HG03354 (cell line): ENCODE measurements at regions not wholly inside any gene's neighbourhood (a gene's known extent, or its start where the extent isn't known, plus 50 kb on each side); places are given as distances from the start of the nearest gene placed in this dataset.
A peak's percentile ranks its signal among the peaks of the same experiment; 100 is the strongest.
"Not testable (repeated sequence)": the region's sequence is repeated elsewhere in the genome, so short reads cannot be mapped to it uniquely, and the experiment has no call there.

Experiments used
- ATAC-seq: cut with Tn5 transposase; IDR thresholded peaks from one replicate; pipeline ENCODE4 v1.9.1; 2021; ENCODE audit warnings: mild to moderate bottlenecking; ENCODE audit not compliant: unreplicated experiment, poor library complexity, severe bottlenecking

DNA sequence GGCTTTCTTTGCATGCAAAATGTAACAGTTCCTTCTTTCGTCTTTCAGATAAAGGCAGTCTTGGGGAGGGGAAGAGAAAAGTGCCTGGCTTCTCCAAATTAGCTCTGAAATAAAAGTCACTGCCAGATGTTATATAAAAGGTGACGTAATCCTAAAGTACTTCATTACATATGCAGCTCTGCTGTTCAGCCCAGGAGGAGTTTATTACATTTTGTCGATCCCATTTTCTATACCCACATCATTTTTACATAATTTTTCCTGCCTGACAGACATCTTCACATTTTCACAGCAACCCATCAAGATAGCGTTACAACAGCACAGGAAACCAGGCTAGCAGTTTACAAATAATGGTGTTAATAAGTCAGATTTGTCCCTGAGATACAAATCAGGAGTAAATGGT is 86.7 kb upstream of the SLC30A5 start:
- no peak for ATAC-seq

- peak; percentile 90 for ATAC-seq
Observed at GRCh38 chr5:69007726-69008368, 86.0 kb upstream of the SLC30A5 start.

GRCh38 chr5:69010476-69010875 is 83.3 kb upstream of the SLC30A5 start:
- no peak for ATAC-seq

- no peak for ATAC-seq
Observed at GRCh38 chr5:69011910-69012309, 81.9 kb upstream of the SLC30A5 start.

- no peak for ATAC-seq
Observed at GRCh38 chr5:69013481-69013880, 80.3 kb upstream of the SLC30A5 start.

DNA sequence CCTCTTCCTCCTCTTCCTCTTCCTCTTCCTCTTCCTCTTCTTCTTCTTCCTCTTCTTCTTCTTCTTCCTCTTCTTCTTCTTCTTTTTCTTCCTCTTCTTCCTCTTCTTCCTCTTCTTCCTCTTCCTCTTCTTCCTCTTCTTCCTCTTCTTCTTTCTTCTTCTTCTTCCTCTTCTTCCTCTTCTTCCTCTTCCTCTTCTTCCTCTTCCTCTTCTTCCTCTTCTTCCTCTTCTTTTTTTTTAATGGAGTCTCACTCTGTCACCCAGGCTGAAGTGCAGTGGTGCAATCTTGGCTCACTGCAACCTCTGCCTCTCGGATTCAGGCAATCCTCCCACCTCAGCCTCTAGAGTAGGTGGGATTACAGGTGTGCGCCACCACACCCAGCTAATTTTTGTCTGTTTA is 79.8 kb upstream of the SLC30A5 start:
- not testable (repeated sequence) for ATAC-seq

DNA sequence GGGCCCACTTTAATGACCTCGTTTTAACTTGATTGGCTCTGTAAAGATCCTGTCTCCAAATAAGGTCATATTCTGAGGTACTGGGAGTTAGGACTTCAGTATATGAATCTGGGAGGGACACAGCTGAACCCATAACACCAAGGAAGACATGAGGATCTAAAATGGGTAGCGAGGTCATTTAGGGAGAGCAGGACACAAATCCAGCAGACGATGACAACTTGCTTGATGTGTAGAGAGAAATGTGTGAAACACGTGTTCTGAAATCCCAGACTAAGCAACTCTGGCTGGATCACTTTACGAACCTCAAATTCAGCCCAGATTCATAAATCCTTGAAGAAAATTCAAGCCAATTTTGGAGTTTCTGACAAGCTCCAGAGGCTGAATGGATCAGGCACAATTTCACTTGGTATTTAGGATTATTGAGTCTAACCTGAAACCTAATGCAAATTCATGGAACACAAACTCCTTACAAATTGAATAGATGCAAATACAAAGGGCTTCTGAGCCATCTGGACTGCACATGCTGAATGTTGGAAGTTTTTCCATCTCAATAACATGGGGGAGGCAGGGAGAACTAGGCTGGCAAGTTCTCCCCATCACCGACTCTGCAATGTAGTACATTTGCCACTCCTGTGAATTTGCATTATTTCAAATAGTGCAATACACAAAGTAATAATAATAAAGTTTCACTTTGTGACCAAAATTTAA is 74.0 kb upstream of the SLC30A5 start:
- no peak for ATAC-seq

- no peak for ATAC-seq
Observed at GRCh38 chr5:69024241-69024651, 69.6 kb upstream of the SLC30A5 start.

DNA sequence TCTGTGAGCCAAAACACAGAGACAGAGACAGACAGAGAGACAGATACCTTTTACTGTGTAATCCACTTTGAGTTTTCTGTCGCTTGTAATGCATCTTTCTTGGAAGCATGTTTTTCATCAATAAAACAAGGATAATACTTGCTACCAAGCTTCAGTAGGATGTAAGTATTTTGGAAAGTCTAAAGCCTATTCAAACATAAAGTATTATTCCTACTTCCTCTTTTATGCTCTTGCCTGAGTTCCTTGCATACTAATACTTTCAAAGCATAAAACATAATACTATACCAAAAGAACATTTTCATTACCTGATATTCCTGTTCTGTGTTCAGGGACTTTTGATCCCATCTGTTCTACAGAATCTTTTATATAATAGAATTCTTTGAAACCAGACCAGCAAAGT is 64.5 kb upstream of the SLC30A5 start:
- ATAC-seq: no peak

GRCh38 chr5:69030358-69031062 is 63.3 kb upstream of the SLC30A5 start:
- no peak for ATAC-seq

DNA sequence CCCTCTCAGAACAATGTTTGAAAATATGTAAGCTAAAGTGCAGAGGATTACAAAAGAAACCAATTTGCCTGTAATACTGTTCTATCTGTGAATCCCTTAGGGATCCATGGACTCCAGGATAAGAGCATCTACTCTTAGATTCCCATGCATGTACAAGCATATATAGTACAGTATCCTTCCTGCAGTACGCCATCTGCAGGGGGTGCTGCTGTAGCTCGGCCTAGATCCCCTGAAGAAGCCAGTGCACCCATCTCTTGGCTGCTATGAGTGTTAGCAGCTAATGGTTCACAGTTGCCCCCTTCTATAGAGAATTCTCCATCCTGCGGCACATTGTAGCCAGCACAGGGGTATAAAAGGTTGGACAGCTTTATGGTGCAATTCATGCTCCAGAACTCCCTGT is 61.8 kb upstream of the SLC30A5 start:
- no peak for ATAC-seq

DNA sequence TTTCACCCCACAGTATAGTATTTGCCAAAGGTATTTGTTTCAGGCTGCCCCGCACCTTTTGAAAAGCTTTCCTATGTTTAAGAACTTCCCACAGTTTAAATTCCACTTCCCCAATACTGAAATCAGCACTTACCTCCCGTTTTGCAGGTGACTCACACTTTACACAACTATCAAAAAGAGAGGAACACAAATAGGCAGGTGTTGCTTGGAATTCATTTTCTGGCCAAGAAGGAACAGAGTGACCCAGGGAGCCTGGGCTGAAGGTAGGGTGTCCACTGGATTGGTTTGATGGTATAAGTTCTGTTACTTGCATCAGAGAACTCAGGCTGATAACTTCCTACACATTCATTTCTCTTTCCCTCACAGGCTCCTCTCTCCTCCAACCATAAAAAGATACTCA is 60.1 kb upstream of the SLC30A5 start:
- no peak for ATAC-seq

DNA sequence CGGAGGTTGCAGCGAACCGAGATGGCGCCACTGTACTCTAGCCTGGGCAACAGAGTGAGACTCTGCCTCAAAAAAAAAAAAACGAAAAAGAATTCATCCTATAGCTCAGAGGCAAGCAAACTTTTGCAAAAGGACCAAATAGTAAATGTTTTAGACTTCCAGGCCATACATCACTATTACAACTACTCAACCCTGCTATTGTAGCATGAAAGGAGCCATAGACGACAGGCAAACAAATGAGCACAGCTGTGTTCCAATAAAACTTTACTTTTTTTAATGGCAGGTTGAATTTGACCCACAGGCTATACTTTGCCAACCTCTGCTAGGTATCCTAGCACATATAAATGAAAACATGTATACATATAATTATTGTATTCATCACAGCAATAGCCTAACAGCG is 58.9 kb upstream of the SLC30A5 start:
- no peak for ATAC-seq

- no peak for ATAC-seq
Observed at GRCh38 chr5:69035665-69036064, 58.1 kb upstream of the SLC30A5 start.

DNA sequence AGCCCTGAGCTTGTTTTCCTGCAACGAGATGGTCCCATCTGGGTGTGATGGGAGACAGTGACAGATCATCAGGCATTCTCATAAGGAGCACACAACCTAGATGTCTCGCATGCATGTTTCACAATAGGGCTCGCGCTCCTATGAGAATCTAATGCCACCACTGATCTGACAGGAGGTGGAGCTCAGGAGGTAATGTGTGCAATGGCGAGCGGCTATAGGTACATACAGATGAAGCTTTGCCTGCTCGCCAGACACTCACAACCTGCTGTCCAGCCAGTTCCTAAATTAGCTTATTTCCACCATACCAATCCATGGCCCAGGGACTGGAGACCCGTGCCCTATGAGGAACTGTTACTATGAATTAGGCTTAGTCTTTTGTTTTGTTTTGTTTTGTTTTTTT is 55.3 kb upstream of the SLC30A5 start:
- no peak for ATAC-seq

GRCh38 chr5:69039829-69040228 is 54.0 kb upstream of the SLC30A5 start:
- ATAC-seq: no peak

- peak; percentile 57 for ATAC-seq
Observed at GRCh38 chr5:69042500-69042899, 51.3 kb upstream of the SLC30A5 start.

DNA sequence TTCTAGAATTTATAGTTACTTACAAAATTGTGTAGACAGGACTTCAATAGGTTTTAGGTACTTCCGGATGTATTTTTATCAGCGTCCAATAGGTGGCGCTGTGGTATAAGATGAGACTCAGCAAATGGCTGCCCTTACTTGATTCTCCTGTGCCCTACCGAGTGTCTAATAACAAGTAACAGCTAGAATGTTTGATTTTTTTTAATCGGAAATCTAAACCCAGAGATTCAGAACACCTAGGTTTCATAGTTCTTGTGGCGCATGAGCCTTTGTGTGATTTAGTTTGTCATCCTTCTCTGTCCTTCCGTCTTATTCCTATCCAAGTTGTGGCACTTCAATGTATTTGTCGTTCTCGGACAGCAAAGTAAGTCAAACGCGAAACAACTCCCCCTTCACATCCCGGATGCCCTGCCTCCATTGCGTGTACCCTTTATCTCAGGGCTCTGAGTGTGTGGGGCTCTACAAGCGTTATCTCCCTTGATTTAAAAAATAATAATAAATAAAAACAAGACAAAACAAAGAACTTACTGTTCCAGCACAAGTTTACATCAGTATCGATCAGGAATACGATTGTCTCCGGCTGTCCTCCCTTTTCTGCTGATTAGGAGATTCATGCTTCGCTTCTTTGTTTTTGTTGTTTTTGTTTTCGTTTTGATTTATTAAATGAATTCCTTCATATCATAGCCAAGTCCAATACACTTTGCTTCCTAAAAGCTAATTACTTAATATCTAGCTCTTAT is 50.7 kb upstream of the SLC30A5 start:
- ATAC-seq: peak; percentile 96

GRCh38 chr5:69043655-69043996 is 50.2 kb upstream of the SLC30A5 start:
- ATAC-seq: no peak
